ENCODE measurements at regions not wholly inside any gene's neighbourhood (a gene's known extent, or its start where the extent isn't known, plus 50 kb on each side); places are given as distances from the start of the nearest gene placed in this dataset.

DNA sequence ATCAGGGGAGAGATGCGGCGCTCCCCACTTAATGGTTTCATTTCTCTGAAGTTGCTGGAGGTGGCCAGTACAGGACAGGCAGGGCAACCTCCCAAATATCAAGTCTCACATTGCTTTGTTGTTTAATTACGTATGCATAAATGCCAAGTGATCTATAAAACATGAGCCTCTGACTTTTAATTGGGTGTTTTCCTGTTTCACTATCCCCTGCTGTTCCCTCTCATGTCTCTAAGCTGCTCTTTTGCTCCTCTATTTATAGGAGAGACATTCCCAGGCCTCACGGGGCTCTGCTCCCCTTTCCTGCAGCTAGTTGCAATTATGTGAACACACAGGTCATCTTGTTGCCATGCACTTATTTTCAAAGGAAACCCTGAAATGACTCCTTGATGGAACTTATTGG lies 1173.5 kb upstream of the GOT2 start:
- H3K4me3 ChIP-seq (ENCODE audit: low read length) = no peak overlapping the region
- no peaks in the 10 kb centered on the region for H3K79me2 ChIP-seq (ENCODE audit: low read length)
- H3K9me2 ChIP-seq (replicated peaks; ENCODE audit: low read length) = no peaks in the 10 kb centered on the region
- no peaks in the 10 kb centered on the region for H3K9me3 ChIP-seq (ENCODE audit: low read length)
- BruUV-seq (replicated peaks) = no TSS peak
- no peaks in the 10 kb centered on the region for H3K27me3 ChIP-seq (ENCODE audit: low read length)
- ChIA-PET POLR2A (ENCODE audit: unreplicated experiment) (no interaction called here), CTCF (no interaction called here)
- DNase-seq = no peak
- intact Hi-C loops (cut with micrococcal nuclease) = no loop called here
- H4K20me1 ChIP-seq (ENCODE audit: low read length) = no peaks in the 10 kb centered on the region
- H3K27ac ChIP-seq (ENCODE audit: low read length) = no peak overlapping the region
- TF ChIP-seq EZH2 (IDR thresholded peaks at IDR 0.05; ENCODE audit: low read length, unreplicated experiment) (no peak), EZH2phosphoT487 (IDR thresholded peaks at IDR 0.05; ENCODE audit: borderline replicate concordance, low read length) (no peak)
- TF ChIP-seq, protein P1, sequence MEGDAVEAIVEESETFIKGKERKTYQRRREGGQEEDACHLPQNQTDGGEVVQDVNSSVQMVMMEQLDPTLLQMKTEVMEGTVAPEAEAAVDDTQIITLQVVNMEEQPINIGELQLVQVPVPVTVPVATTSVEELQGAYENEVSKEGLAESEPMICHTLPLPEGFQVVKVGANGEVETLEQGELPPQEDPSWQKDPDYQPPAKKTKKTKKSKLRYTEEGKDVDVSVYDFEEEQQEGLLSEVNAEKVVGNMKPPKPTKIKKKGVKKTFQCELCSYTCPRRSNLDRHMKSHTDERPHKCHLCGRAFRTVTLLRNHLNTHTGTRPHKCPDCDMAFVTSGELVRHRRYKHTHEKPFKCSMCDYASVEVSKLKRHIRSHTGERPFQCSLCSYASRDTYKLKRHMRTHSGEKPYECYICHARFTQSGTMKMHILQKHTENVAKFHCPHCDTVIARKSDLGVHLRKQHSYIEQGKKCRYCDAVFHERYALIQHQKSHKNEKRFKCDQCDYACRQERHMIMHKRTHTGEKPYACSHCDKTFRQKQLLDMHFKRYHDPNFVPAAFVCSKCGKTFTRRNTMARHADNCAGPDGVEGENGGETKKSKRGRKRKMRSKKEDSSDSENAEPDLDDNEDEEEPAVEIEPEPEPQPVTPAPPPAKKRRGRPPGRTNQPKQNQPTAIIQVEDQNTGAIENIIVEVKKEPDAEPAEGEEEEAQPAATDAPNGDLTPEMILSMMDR (conservative IDR thresholded peaks at IDR 0.05; ENCODE audit: low read depth, low read length) = no peak
- no peak overlapping the region for H2AFZ ChIP-seq (ENCODE audit: low read length)
- H3K36me3 ChIP-seq (ENCODE audit: low read depth, low read length) = no peaks in the 10 kb centered on the region
- no peak overlapping the region for H3K9ac ChIP-seq (ENCODE audit: low read length)
- no peak for ATAC-seq
- H3K4me1 ChIP-seq (ENCODE audit: insufficient read depth, low read length) = no peaks in the 10 kb centered on the region
- H3F3A ChIP-seq (ENCODE audit: low read length, unreplicated experiment) = no peaks in the 10 kb centered on the region
- peak overlapping the region; percentile 37 for H3K4me2 ChIP-seq (ENCODE audit: low read length)

DNA sequence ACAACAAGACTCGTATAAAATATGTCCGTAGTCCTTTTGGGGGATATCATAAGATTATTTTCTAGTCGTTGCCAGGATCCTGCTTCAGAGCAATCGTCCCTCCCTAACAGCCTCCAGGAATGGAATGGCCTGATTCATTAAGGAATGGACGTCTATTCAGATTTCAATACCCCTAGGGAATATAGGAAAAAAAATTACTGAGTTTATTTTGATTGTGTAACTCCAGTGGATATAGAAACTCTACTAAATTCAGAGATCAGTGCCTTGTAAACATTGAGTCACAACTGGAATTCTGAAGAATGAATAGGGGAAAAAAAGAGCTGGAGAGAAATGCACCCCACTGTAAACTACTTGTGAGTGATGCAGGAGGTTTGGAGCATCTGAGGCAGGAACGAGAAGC lies 1171.5 kb upstream of the GOT2 start:
- Histone ChIP-seq H3K4me1 (ENCODE audit: insufficient read depth, low read length) (no peaks in the 10 kb centered on the region), H3K36me3 (ENCODE audit: low read depth, low read length) (no peaks in the 10 kb centered on the region), H2AFZ (ENCODE audit: low read length) (no peak overlapping the region), H3K4me2 (ENCODE audit: low read length) (peak overlapping the region; percentile 67), H3K27me3 (ENCODE audit: low read length) (no peaks in the 10 kb centered on the region), H3F3A (ENCODE audit: low read length, unreplicated experiment) (no peaks in the 10 kb centered on the region), H3K4me3 (ENCODE audit: low read length) (no peak overlapping the region), H3K79me2 (ENCODE audit: low read length) (no peaks in the 10 kb centered on the region), H3K9ac (ENCODE audit: low read length) (no peak overlapping the region), H3K9me3 (ENCODE audit: low read length) (no peaks in the 10 kb centered on the region), H3K9me2 (replicated peaks; ENCODE audit: low read length) (no peaks in the 10 kb centered on the region), H4K20me1 (ENCODE audit: low read length) (no peaks in the 10 kb centered on the region), H3K27ac (ENCODE audit: low read length) (peak overlapping the region; percentile 53)
- CTCF ChIA-PET = no interaction called here
- ATAC-seq = no peak
- peak; percentile 50 for DNase-seq
- no peak for TF ChIP-seq EZH2phosphoT487 (IDR thresholded peaks at IDR 0.05; ENCODE audit: borderline replicate concordance, low read length)
- TF ChIP-seq, protein P1 (conservative IDR thresholded peaks at IDR 0.05; ENCODE audit: low read depth, low read length) = no peak
- no peak for TF ChIP-seq EZH2 (IDR thresholded peaks at IDR 0.05; ENCODE audit: low read length, unreplicated experiment)
- POLR2A ChIA-PET (ENCODE audit: unreplicated experiment) = no interaction called here
- no TSS peak for BruUV-seq (replicated peaks)
- intact Hi-C loops (cut with micrococcal nuclease) = no loop called here

DNA sequence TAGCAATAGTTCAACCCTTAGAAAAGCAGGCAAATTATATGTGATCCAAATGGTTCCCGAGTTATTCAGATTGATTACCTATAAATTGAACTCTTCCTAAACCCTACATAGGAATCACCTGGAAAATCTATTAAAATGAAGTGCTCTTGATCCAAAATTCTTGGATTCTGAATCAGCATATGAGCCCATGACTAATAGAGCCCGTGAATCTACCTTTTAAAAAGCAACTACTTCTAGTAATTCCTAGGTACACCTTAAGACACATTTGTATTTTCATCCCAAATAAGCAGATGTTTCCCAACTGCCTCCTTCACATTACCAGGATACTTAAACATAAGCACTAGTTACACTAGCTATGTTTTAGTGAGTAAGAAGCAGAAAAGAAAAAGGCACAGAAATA lies 1171.0 kb upstream of the GOT2 start:
- no peak overlapping the region for H3K9ac ChIP-seq (ENCODE audit: low read length)
- CTCF ChIA-PET = no interaction called here
- H3K27ac ChIP-seq (ENCODE audit: low read length) = peak overlapping the region; percentile 53

More for the DNA sequence above, 1171.0 kb upstream of the GOT2 start:
- no peaks in the 10 kb centered on the region for H3K4me1 ChIP-seq (ENCODE audit: insufficient read depth, low read length)
- H3K4me3 ChIP-seq (ENCODE audit: low read length) = no peak overlapping the region
- no TSS peak for BruUV-seq (replicated peaks)
- TF ChIP-seq, protein P1 (conservative IDR thresholded peaks at IDR 0.05; ENCODE audit: low read depth, low read length) = no peak
- no peak for TF ChIP-seq EZH2phosphoT487 (IDR thresholded peaks at IDR 0.05; ENCODE audit: borderline replicate concordance, low read length)
- TF ChIP-seq EZH2 (IDR thresholded peaks at IDR 0.05; ENCODE audit: low read length, unreplicated experiment) = no peak
- H3K4me2 ChIP-seq (ENCODE audit: low read length) = peak overlapping the region; percentile 67
- no peaks in the 10 kb centered on the region for H3K79me2 ChIP-seq (ENCODE audit: low read length)
- H3K9me2 ChIP-seq (replicated peaks; ENCODE audit: low read length) = no peaks in the 10 kb centered on the region
- H3K9me3 ChIP-seq (ENCODE audit: low read length) = no peaks in the 10 kb centered on the region
- POLR2A ChIA-PET (ENCODE audit: unreplicated experiment) = no interaction called here
- ATAC-seq (no peak), DNase-seq (peak; percentile 38)
- intact Hi-C loops (cut with micrococcal nuclease) = no loop called here
- no peaks in the 10 kb centered on the region for H3K36me3 ChIP-seq (ENCODE audit: low read depth, low read length)
- no peaks in the 10 kb centered on the region for H3F3A ChIP-seq (ENCODE audit: low read length, unreplicated experiment)
- no peaks in the 10 kb centered on the region for H3K27me3 ChIP-seq (ENCODE audit: low read length)
- H4K20me1 ChIP-seq (ENCODE audit: low read length) = no peaks in the 10 kb centered on the region
- no peak overlapping the region for H2AFZ ChIP-seq (ENCODE audit: low read length)

Measured in PC-3 (cell line).